ENCODE measurements at regions not wholly inside any gene's neighbourhood (a gene's known extent, or its start where the extent isn't known, plus 50 kb on each side); places are given as distances from the start of the nearest gene placed in this dataset.

- Mint-ChIP-seq H3K4me3 (no peak overlapping the region), H3K27ac (no peak overlapping the region), H3K4me1 (ENCODE audit: low read depth) (no peaks in the 10 kb centered on the region), H3K36me3 (ENCODE audit: low read depth) (no peaks in the 10 kb centered on the region), H3K9me3 (no peaks in the 10 kb centered on the region), H3K27me3 (ENCODE audit: low read depth) (no peaks in the 10 kb centered on the region)
Measured at GRCh38 chr7:84640637-84641036, 446.0 kb upstream of the SEMA3A start.

DNA sequence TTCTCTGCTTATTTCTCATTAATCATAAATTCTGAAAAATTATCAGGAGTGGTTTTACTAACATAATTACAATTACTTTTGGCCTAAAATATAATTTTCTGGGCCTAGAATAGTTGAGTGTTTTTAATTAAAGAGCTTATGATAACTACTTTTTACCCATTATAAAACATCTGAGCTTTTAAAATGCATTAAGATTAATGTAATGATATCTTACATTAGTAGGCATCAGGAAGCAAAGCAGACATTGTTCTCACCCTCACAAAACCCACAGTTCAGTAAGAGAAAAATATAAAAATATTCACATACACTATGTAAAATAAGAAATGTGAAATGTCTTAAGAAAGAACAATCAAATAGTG lies 443.7 kb upstream of the SEMA3A start:
- Mint-ChIP-seq H3K4me1 (ENCODE audit: low read depth) (no peaks in the 10 kb centered on the region), H3K27ac (no peak overlapping the region), H3K9me3 (no peaks in the 10 kb centered on the region), H3K36me3 (ENCODE audit: low read depth) (no peaks in the 10 kb centered on the region), H3K27me3 (ENCODE audit: low read depth) (no peaks in the 10 kb centered on the region), H3K4me3 (no peak overlapping the region)

DNA sequence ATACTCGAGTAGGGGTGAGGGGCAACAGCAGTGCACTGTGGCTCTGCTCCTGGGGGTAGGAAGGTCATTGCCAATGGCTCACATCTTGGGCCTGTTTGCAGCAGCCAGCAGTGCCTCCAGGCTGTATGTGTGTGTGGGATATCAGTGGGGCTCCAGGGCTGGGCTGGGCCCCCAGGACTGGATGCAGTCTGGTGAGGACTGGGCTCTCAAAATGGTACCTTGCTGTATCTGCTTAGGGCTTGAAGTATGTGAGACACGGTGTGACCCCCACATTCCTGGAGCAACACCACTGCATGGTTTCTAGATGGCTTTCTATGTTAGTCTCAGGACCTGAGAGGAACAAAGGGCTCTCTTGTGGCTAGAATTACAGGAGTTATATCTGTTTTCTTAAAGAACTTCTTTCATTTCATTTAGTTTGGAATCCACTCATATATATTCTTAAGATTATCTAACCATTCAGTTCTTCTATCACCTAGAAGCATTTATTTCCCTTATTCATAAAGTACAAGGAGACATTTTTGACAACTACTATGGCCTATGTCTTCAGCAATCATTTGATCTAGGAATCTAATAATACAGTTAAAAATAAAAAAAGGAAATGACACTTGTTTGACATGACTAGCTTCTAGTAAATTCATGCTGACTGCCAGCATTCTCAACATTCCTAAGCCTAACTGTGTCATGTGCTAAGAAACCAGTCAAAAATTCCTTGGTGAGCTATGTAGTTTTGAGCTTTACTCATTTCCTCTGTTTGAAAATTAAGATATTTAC lies 443.2 kb upstream of the SEMA3A start:
- Mint-ChIP-seq H3K4me1 (ENCODE audit: low read depth) (no peaks in the 10 kb centered on the region), H3K36me3 (ENCODE audit: low read depth) (no peaks in the 10 kb centered on the region), H3K27me3 (ENCODE audit: low read depth) (no peaks in the 10 kb centered on the region), H3K27ac (no peak overlapping the region), H3K4me3 (no peak overlapping the region), H3K9me3 (no peaks in the 10 kb centered on the region)

- Mint-ChIP-seq H3K27me3 (ENCODE audit: low read depth) (no peaks in the 10 kb centered on the region), H3K27ac (no peak overlapping the region), H3K4me3 (no peak overlapping the region), H3K9me3 (no peaks in the 10 kb centered on the region), H3K36me3 (ENCODE audit: low read depth) (no peaks in the 10 kb centered on the region), H3K4me1 (ENCODE audit: low read depth) (no peaks in the 10 kb centered on the region)
Measured at GRCh38 chr7:84631913-84632312, 437.3 kb upstream of the SEMA3A start.

DNA sequence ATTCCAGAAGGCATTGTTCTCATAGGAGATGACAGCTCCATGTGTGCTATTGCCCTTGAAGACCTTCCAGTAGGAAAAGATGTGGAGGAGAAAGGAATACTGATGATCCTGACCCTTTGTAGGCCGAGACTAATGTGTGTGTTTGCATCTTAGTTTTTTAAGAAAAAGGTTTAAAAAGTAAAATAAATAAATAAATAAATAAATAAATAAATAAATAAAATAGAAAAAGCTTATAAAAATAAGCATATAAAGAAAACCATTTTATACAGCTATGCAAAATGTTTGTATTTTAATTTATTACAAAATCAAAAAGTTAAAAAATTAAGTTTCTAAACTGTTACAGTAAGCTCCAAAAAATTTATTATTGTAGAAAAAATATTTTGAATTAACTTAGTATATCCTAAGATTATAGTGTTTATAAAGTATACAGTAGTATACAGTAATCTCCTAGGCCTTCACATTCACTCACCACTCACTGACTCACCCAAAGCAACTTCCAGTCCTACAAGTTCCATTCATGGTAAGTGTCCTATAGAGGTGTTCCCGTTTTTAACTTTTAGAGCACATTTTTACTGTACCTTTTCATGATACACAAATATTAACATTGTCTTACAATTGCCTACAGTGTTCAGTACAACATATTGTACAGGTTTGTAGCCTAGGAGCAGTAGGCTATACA lies 435.2 kb upstream of the SEMA3A start:
- H3K27ac Mint-ChIP-seq = no peak overlapping the region
- no peak overlapping the region for H3K4me3 Mint-ChIP-seq
- no peaks in the 10 kb centered on the region for H3K27me3 Mint-ChIP-seq (ENCODE audit: low read depth)
- H3K9me3 Mint-ChIP-seq = no peaks in the 10 kb centered on the region
- no peaks in the 10 kb centered on the region for H3K36me3 Mint-ChIP-seq (ENCODE audit: low read depth)
- H3K4me1 Mint-ChIP-seq (ENCODE audit: low read depth) = no peaks in the 10 kb centered on the region

GRCh38 chr7:84629216-84629615 lies 434.6 kb upstream of the SEMA3A start:
- H3K27me3 Mint-ChIP-seq (ENCODE audit: low read depth) = no peaks in the 10 kb centered on the region
- H3K9me3 Mint-ChIP-seq = no peaks in the 10 kb centered on the region
- H3K4me3 Mint-ChIP-seq = no peak overlapping the region
- H3K4me1 Mint-ChIP-seq (ENCODE audit: low read depth) = no peaks in the 10 kb centered on the region
- no peaks in the 10 kb centered on the region for H3K36me3 Mint-ChIP-seq (ENCODE audit: low read depth)
- H3K27ac Mint-ChIP-seq = no peak overlapping the region

DNA sequence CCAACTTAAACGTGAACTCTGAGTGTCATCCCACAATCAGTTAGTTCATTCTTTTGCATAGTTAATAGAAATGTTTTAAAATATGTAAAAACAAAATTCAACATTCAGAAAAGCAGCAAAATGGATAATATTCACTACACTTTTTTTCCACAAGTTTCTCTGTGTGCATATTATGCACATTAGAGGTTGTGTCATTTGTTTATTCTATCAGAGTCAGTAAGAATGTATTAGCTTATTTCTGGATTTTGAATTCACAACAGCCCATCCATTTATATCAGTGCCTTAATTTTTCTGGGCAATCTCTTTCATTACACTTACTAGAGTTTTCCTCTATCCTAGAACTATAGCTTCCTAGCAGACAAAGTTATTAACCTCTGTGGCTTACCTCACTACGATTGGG lies 432.7 kb upstream of the SEMA3A start:
- Mint-ChIP-seq H3K4me1 (ENCODE audit: low read depth) (no peaks in the 10 kb centered on the region), H3K36me3 (ENCODE audit: low read depth) (no peaks in the 10 kb centered on the region), H3K9me3 (no peaks in the 10 kb centered on the region), H3K4me3 (no peak overlapping the region), H3K27me3 (ENCODE audit: low read depth) (no peaks in the 10 kb centered on the region), H3K27ac (no peak overlapping the region)

DNA sequence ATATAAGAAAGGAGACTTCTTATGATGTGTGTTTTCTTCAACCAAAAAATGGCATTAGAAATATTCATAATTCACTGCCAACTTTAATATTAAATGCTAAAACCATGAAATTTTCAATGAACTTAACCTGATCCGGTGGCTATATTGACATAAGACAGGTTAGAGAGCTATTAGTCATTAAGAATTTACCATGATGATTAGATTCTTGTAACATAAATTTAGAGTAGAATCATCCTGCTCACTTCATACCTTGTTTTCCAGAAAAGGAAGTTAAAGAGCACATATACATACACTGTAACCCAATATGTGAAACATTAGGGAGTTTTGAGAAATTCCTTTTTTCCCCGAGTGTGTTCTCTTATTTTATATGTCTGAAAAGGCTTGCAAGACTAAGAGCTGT lies 430.3 kb upstream of the SEMA3A start:
- no peaks in the 10 kb centered on the region for H3K9me3 Mint-ChIP-seq
- H3K4me3 Mint-ChIP-seq = no peak overlapping the region
- no peaks in the 10 kb centered on the region for H3K36me3 Mint-ChIP-seq (ENCODE audit: low read depth)
- no peaks in the 10 kb centered on the region for H3K4me1 Mint-ChIP-seq (ENCODE audit: low read depth)
- H3K27ac Mint-ChIP-seq = no peak overlapping the region
- no peaks in the 10 kb centered on the region for H3K27me3 Mint-ChIP-seq (ENCODE audit: low read depth)

- Mint-ChIP-seq H3K4me3 (no peak overlapping the region), H3K4me1 (ENCODE audit: low read depth) (no peaks in the 10 kb centered on the region), H3K9me3 (no peaks in the 10 kb centered on the region), H3K27ac (no peak overlapping the region), H3K36me3 (ENCODE audit: low read depth) (no peaks in the 10 kb centered on the region), H3K27me3 (ENCODE audit: low read depth) (no peaks in the 10 kb centered on the region)
Measured at GRCh38 chr7:84624527-84624926, 429.9 kb upstream of the SEMA3A start.

- Mint-ChIP-seq H3K27ac (no peak overlapping the region), H3K4me1 (ENCODE audit: low read depth) (no peaks in the 10 kb centered on the region), H3K27me3 (ENCODE audit: low read depth) (no peaks in the 10 kb centered on the region), H3K4me3 (no peak overlapping the region), H3K9me3 (no peaks in the 10 kb centered on the region), H3K36me3 (ENCODE audit: low read depth) (no peaks in the 10 kb centered on the region)
Measured at GRCh38 chr7:84617265-84618030, 422.9 kb upstream of the SEMA3A start.

DNA sequence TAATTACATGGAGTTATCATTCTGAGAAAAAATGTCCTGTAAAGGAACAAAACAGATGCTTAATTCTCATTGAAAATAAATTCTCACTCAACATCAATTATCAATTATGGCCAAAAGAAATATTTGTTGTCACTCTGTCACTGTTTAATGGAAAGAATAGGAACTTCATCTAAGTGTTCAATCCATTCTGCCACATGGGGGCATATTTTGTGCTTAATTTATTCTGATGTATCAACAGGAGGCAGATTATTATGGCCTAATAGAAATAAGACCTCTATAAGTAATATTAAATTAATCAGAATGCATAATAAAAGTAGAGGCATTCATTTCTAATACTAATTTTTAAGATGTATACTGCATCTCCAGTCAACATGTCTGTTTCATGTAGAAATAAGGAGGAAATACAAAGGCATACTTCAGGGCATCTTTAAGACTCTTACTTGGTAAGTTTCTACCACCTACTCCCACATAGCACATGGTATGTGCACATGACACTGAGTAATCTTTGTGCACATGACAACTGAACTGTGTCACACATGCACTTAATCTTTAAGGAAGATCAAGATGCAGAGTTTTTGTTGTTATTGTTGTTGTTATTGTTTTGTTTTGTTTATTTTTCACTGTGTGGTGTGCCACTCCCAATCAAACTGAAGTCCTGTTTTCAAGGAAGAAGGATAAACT lies 420.4 kb upstream of the SEMA3A start:
- no peak overlapping the region for H3K4me3 Mint-ChIP-seq
- no peaks in the 10 kb centered on the region for H3K27me3 Mint-ChIP-seq (ENCODE audit: low read depth)
- H3K9me3 Mint-ChIP-seq = no peaks in the 10 kb centered on the region
- no peaks in the 10 kb centered on the region for H3K4me1 Mint-ChIP-seq (ENCODE audit: low read depth)
- H3K27ac Mint-ChIP-seq = no peak overlapping the region
- H3K36me3 Mint-ChIP-seq (ENCODE audit: low read depth) = no peaks in the 10 kb centered on the region

DNA sequence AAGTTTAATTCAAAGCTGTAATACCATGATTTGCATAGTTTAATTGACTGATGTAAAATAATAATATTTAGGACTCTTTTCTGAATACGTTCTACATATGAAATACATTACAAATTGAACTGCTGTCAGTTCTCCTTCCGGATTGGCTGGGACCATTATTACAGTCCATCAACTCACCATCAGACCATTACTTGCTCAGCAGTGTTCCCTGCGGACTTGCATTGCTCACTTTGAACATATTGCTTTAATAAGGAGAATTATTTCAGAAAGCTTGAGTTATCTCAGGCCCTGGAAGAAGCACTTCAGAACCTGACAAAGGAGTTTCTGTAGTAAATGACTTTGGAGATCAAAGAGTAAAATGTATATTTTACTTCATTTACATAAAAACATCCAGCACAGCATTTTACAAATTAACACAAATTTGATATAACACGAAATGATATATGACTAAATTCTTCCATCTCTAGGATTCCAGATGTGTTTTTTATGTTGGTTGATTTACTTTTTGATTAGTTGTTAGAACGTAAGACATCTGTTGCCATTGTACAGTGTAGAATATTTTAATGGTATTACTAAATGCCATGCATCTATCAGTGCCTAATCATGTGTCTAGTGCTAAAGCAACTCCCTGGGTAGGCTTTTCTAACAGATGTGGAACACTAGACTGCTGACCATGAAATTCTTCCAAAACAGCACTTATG lies 418.5 kb upstream of the SEMA3A start:
- H3K4me3 Mint-ChIP-seq = no peak overlapping the region
- no peaks in the 10 kb centered on the region for H3K27me3 Mint-ChIP-seq (ENCODE audit: low read depth)
- no peaks in the 10 kb centered on the region for H3K36me3 Mint-ChIP-seq (ENCODE audit: low read depth)
- H3K27ac Mint-ChIP-seq = no peak overlapping the region
- no peaks in the 10 kb centered on the region for H3K4me1 Mint-ChIP-seq (ENCODE audit: low read depth)
- no peaks in the 10 kb centered on the region for H3K9me3 Mint-ChIP-seq

DNA sequence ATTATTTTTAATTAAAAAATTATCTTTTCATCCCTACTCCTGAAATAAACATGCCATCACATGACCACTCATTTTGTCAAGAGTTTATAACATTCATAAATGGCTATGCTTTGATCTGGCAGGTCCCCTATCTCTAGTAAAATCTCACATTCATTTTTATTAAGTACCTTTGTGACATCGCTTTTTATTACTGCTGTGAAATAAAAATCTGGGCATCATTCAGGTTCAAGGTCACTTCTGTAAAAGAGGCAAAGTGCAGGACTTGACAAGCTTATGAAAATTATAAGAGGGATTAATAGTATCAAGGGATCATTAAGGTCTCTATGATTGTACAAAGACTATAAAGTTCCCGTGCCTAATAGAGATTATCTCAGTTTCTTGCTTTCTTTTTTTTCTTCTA lies 416.8 kb upstream of the SEMA3A start:
- Mint-ChIP-seq H3K27me3 (ENCODE audit: low read depth) (no peaks in the 10 kb centered on the region), H3K4me3 (no peak overlapping the region), H3K9me3 (no peaks in the 10 kb centered on the region), H3K4me1 (ENCODE audit: low read depth) (no peaks in the 10 kb centered on the region), H3K27ac (no peak overlapping the region), H3K36me3 (ENCODE audit: low read depth) (no peaks in the 10 kb centered on the region)

DNA sequence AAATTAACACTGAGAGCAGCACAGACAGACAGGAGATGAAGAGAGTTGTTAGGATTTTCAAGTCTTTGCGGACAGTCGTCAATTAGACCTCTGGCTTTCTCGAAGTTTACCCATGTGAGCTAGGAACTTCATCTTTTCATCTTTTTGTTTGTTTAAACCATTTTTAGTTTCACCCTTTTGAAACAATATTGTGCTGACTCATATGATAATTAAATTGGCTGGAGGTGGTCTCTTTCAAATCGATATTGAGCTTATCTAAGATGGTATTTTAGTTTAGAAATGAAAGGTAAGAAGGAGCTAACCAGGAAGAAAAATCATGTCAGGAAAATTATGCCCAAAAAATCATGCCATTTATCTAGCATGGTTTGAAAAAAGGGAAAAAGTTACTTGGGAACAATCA lies 415.8 kb upstream of the SEMA3A start:
- Mint-ChIP-seq H3K36me3 (ENCODE audit: low read depth) (no peaks in the 10 kb centered on the region), H3K27ac (no peak overlapping the region), H3K4me3 (no peak overlapping the region), H3K4me1 (ENCODE audit: low read depth) (no peaks in the 10 kb centered on the region), H3K9me3 (no peaks in the 10 kb centered on the region), H3K27me3 (ENCODE audit: low read depth) (no peaks in the 10 kb centered on the region)
